ENCODE measurements at regions not wholly inside any gene's neighbourhood (a gene's known extent, or its start where the extent isn't known, plus 50 kb on each side); places are given as distances from the start of the nearest gene placed in this dataset.

DNA sequence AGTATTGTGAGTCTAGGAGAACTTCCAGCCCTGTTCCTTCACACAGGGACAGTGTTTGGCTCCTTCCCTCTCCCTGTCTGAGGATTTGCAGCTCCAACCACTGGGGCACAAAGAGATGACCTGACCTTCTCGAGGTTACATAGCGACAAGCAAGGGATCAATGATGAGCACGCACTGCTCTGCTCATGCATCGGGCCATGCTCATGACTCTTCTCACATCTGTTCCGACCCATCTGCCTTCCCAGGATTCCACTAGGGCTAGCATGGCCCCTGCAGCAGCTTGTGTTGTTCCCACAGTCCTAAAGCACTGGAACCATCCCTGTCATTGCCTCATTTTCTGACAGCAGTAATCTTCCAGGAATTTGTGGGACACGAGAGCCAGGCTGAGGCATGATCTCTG is 78.8 kb upstream of the ARHGAP28 start:
- DNase-seq (ENCODE audit: low spot score) = no peak

- DNase-seq (ENCODE audit: low spot score) = no peak
These were observed 77.4 kb upstream of the ARHGAP28 start for GRCh38 chr18:6652098-6652497.

DNA sequence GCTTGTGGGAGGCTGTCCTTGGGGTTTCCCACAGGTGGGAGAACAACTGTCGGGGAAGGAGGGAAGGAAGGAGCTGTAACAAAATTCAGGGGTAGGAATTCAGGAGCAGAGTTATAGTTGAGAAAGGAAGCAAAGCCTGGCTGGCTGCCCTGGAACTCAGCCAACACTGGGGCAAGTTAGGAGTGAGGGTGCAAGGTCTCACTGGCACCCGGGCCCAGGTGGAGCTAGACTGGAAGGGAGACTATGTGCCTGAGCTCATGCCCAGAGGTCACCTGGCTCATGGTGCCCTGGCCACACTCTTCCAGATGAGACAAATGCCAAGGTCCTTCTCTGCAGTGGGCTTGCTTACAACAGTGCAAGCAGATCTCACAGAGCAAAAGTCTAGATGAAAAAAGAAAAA is 75.6 kb upstream of the ARHGAP28 start:
- DNase-seq (ENCODE audit: low spot score) = no peak

- DNase-seq (ENCODE audit: low spot score) = no peak
These were observed 69.4 kb upstream of the ARHGAP28 start for GRCh38 chr18:6659963-6660725.

DNA sequence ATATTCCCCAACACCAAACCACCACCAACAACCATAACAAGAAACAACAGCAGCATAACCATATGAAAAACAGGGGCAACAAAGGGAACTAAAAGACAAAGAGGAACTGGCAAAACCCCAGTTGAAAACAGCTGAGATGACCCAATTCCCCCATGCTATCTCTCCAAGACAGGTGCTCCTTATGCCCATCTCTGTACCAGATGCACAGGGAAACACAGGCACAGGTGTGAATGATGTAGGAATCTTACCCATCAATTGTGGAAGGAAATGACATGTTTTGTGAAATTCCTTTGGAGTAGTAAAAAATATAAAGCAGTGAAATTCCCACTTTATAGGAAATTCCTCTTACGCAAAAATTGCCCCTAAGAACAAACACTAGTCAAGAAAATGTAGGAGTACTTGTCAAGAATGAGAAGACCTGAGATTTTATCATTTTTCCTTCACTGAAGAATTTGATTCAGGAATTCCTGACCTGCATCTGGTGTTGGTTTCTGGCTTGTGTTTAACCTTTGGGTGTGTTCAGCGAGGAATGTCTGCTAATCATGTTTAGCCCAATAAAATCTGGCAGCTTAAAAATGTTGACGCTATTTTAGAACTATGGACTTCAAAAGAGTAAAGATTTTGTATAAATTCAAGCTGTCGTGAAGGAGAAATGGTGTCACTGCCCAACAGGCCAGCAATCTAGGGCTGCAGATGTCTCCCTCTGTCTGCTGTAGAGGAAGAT is 67.7 kb upstream of the ARHGAP28 start:
- no peak for DNase-seq (ENCODE audit: low spot score)

GRCh38 chr18:6666012-6666685 is 63.4 kb upstream of the ARHGAP28 start:
- no peak for DNase-seq (ENCODE audit: low spot score)

- DNase-seq (ENCODE audit: low spot score) = no peak
These were observed 60.7 kb upstream of the ARHGAP28 start for GRCh38 chr18:6668836-6669235.

DNA sequence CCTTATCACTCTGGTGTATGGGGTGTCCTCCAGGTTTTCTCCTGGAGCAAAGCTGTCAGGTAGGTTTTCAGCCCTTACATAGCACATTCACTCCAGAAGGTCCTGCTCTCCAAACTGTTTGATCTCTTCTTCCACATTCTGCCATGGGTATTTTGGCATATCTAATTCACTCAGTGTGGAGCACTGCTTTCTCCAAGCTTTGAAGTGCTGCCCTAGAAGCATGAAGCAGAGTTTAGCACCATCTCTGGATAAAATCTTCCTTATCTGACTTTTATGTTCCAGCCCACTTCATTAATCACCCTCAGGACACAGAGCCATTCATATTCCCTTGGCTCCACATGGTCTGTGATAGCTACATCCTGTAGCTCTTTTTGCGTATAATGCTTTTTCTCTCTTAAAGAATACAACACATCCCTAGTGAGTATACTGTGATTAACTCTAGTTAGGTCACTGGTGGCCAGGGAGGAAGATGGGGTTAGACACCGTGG is 56.7 kb upstream of the ARHGAP28 start:
- DNase-seq (ENCODE audit: low spot score) = no peak

DNA sequence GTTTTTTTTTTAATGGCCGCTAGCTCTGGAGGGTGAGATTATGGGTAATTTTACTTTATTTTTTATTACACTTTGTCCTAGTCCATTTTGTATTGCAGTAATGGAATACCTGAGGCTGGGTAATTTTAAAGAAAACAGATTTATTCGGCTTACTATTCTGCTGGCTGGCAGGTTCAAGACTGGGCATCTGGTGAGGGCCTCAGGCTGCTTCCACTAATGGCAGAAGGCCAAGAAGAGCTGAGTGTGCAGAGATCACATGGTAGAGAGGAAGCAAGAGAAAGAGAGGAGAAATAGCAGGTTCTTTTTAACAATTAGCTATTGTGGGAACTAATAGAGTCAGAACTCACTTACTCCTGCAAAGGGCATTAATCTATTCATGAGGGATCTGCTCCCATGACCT is 52.4 kb upstream of the ARHGAP28 start:
- no peak for DNase-seq (ENCODE audit: low spot score)

GRCh38 chr18:6679201-6679600 is 50.3 kb upstream of the ARHGAP28 start:
- DNase-seq (ENCODE audit: low spot score) = no peak

All from germinal center (tissue), 1 donor.